Tibial artery (tissue), 4 donors: ENCODE measurements at regions not wholly inside any gene's neighbourhood (a gene's known extent, or its start where the extent isn't known, plus 50 kb on each side); places are given as distances from the start of the nearest gene placed in this dataset.

Experiments
- DNase-seq, 2 donors: peaks; one replicate each; pipeline ENCODE4 v3.0.0-alpha.2; 2019
- H3K27ac ChIP-seq, 2 donors: fragments of 200-600 bp; sonication (generic) in 1 of 2; 1 replicate in 1 of 2; 2 replicates in 1 of 2; pipeline ENCODE4 v1.5.1; 2018 to 2019; ENCODE audit warnings: mild to moderate bottlenecking in 1 of 2
- H3K27me3 ChIP-seq, 2 donors: fragments of 200-600 bp; sonication (generic) in 1 of 2; one replicate each; pipeline versions ENCODE4 v1.5.1 to v1.6.0; 2016 to 2019
- H3K36me3 ChIP-seq, 3 donors: fragments of 200-600 bp; sonication (generic) in 2 of 3; one replicate each; pipeline ENCODE4 v1.5.1; 2016 to 2019; ENCODE audit warnings: mild to moderate bottlenecking in 2 of 3
- H3K4me1 ChIP-seq, 4 donors: fragments of 200-600 bp; sonication (generic) in 2 of 4; 1 replicate in 3 of 4; 2 replicates in 1 of 4; pipeline ENCODE4 v1.5.1; 2016 to 2019
- H3K4me3 ChIP-seq, 2 donors: fragments of 200-600 bp; sonication (generic) in 1 of 2; 1 replicate in 1 of 2; 2 replicates in 1 of 2; pipeline ENCODE4 v1.5.1; 2018 to 2019; ENCODE audit warnings: mild to moderate bottlenecking in 2 of 2
- H3K9me3 ChIP-seq, 3 donors: fragments of 200-600 bp; sonication (generic) in 1 of 3; one replicate each; pipeline ENCODE4 v1.5.1; 2016 to 2019
- CTCF ChIP-seq, 2 experiments: fragments of 200-600 bp in 1 of 2; fragments of 450-650 bp in 1 of 2; IDR thresholded peaks; one replicate each; pipeline ENCODE4 v1.5.1; 2017 to 2019; ENCODE audit warnings: antibody characterized with exemption in 2 of 2, mild to moderate bottlenecking in 1 of 2, moderate library complexity in 1 of 2
- intact Hi-C: fragments of 100-400 bp; cut with DNase I; formaldehyde crosslinking; loops from one replicate; pipeline ENCODE4 v1.15.0; 2023; ENCODE audit warnings: low total_unique reads

- H3K4me1 ChIP-seq, result peaks cover 0 to 9% (median 6%) of the 10 kb centered on the region in 4 donors
- H3K9me3 ChIP-seq, result peaks cover 0 to 15% (median 0%) of the 10 kb centered on the region in 3 donors
- no peaks in the 10 kb centered on the region for H3K36me3 ChIP-seq
- TF ChIP-seq CTCF (IDR thresholded peaks at IDR 0.05), result no peak
- no peak for DNase-seq
- H3K4me3 ChIP-seq, result no peak overlapping the region
- H3K27ac ChIP-seq, result no peak overlapping the region
- no peaks in the 10 kb centered on the region for H3K27me3 ChIP-seq
- intact Hi-C loops, result no loop called here
Observed at GRCh38 chr1:218942431-218942830, 231.2 kb upstream of the LYPLAL1 start.

GRCh38 chr1:218943371-218943770, 230.3 kb upstream of the LYPLAL1 start:
- DNase-seq, result no peak
- no peak overlapping the region for H3K27ac ChIP-seq
- no peak overlapping the region for H3K4me3 ChIP-seq
- no peaks in the 10 kb centered on the region for H3K36me3 ChIP-seq
- H3K27me3 ChIP-seq, result no peaks in the 10 kb centered on the region
- TF ChIP-seq CTCF (IDR thresholded peaks at IDR 0.05), result no peak
- peaks cover 0 to 15% (median 0%) of the 10 kb centered on the region in 3 donors for H3K9me3 ChIP-seq
- H3K4me1 ChIP-seq, result peaks cover 0 to 9% (median 6%) of the 10 kb centered on the region in 4 donors
- intact Hi-C loops, result no loop called here

GRCh38 chr1:218945050-218945449, 228.6 kb upstream of the LYPLAL1 start:
- Histone ChIP-seq H3K4me3 (no peak overlapping the region), H3K4me1 (peaks cover 0 to 9% (median 6%) of the 10 kb centered on the region in 4 donors), H3K36me3 (no peaks in the 10 kb centered on the region), H3K9me3 (peaks cover 0 to 8% (median 0%) of the 10 kb centered on the region in 3 donors), H3K27me3 (no peaks in the 10 kb centered on the region), H3K27ac (no peak overlapping the region)
- DNase-seq, result no peak
- TF ChIP-seq CTCF (IDR thresholded peaks at IDR 0.05), result no peak
- intact Hi-C loops, result no loop called here

GRCh38 chr1:218946147-218946546, 227.5 kb upstream of the LYPLAL1 start:
- intact Hi-C loops, result no loop called here
- no peak overlapping the region for H3K27ac ChIP-seq
- no peaks in the 10 kb centered on the region for H3K36me3 ChIP-seq

GRCh38 chr1:218948446-218948845, 225.2 kb upstream of the LYPLAL1 start:
- Histone ChIP-seq H3K4me3 (no peak overlapping the region), H3K27me3 (no peaks in the 10 kb centered on the region), H3K36me3 (no peaks in the 10 kb centered on the region), H3K9me3 (no peaks in the 10 kb centered on the region), H3K27ac (no peak overlapping the region), H3K4me1 (no peaks in the 10 kb centered on the region)
- no peak for DNase-seq
- TF ChIP-seq CTCF (IDR thresholded peaks at IDR 0.05), result no peak
- intact Hi-C loops, result no loop called here

More at GRCh38 chr1:218946147-218946546, 227.5 kb upstream of the LYPLAL1 start:
- no peaks in the 10 kb centered on the region for H3K9me3 ChIP-seq
- TF ChIP-seq CTCF (IDR thresholded peaks at IDR 0.05), result no peak
- H3K27me3 ChIP-seq, result no peaks in the 10 kb centered on the region
- no peak overlapping the region for H3K4me3 ChIP-seq
- DNase-seq, result no peak
- peaks cover 0 to 9% (median 6%) of the 10 kb centered on the region in 4 donors for H3K4me1 ChIP-seq

GRCh38 chr1:218953386-218953785, 220.3 kb upstream of the LYPLAL1 start:
- peaks cover 0 to 7% (median 0%) of the 10 kb centered on the region in 4 donors for H3K4me1 ChIP-seq
- no peak overlapping the region for H3K4me3 ChIP-seq
- no peaks in the 10 kb centered on the region for H3K36me3 ChIP-seq
- intact Hi-C loops, result no loop called here
- no peak for DNase-seq
- TF ChIP-seq CTCF (IDR thresholded peaks at IDR 0.05), result no peak
- H3K9me3 ChIP-seq, result no peaks in the 10 kb centered on the region
- no peak overlapping the region for H3K27ac ChIP-seq
- H3K27me3 ChIP-seq, result no peaks in the 10 kb centered on the region
